Glomerular endothelial cell (primary cell): ENCODE measurements at regions not wholly inside any gene's neighbourhood (a gene's known extent, or its start where the extent isn't known, plus 50 kb on each side); places are given as distances from the start of the nearest gene placed in this dataset.

ENCODE experiments used
- DNase-seq: peaks from one replicate; pipeline ENCODE4 v3.0.0-alpha.2; 2011; ENCODE audit warnings: low read depth, low spot score; ENCODE audit errors: extremely low read depth

DNA sequence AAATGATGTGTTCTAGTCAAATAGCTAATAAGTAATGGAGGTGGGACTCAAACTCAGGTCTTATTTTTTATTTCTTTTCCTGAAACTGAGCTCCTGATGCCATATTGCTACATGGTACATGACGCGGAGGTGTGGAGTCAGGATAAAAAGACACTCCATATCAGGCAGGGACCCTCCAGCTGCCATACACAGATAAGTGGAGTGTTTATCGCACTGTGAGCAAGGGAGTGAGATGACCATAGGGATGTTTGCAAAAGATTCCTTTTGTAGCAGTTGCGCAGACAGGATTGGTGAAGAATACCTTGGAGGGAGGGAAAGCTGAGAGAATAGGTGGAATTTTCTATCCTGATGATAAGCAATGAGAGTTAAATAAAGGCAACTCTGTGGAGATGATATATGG lies 657.2 kb downstream of the RNF144A start:
- no peak for DNase-seq

DNA sequence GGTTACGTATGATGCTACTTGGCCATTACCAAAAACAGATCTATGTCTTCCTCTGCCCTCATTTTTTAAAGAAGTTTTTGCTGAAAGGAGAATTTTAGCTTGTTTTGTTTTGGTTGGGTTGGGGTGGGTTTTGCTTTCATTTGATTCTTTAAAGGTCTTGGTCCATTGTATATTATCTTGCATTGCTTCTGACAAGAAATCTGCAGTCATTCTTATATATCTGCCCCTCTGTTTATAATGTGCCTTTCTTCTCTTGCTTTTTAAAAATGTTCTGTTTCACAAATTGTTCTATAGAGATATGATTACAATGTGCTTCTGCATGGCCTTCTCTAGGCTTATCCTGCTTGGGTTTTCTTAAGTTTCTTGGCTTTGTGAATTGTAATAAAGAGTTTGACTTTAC lies 660.6 kb downstream of the RNF144A start:
- DNase-seq: no peak

DNA sequence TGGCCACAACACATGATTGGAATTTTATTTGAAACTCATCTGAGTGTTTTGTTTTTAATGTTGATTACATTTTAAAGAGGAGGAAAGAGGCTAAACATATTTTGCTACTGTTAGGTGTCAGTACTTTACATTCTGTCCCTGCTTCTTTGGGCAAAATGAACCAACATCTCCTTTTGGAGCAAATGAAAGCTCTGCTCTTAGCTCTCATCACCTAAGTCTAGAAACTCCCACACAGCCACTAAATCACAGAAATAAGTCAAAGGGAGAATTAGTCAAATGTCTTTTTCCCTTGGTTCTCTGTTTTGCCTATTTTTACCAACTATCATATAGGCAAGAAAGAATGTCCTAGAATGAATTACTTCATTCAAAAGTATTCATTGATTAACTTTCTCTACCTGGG lies 666.8 kb downstream of the RNF144A start:
- no peak for DNase-seq

DNA sequence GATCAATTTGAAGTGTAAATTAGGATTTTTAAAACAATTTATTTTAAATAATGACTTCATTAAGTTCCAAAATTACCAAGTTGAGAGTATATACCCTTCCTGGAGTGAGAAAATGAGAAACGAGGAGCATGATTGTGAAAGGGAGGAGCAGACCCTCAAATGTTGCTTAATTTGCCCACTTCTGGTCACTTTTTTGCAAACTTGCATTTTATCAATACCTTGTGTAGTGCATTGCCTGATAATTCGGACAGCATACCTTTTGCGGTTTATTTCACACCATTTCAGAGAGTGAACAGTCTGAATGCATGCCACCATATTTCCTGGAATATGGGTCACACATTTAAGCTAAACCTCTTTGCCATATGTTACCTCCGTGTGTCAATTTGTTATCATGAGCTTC lies 669.7 kb downstream of the RNF144A start:
- no peak for DNase-seq

DNA sequence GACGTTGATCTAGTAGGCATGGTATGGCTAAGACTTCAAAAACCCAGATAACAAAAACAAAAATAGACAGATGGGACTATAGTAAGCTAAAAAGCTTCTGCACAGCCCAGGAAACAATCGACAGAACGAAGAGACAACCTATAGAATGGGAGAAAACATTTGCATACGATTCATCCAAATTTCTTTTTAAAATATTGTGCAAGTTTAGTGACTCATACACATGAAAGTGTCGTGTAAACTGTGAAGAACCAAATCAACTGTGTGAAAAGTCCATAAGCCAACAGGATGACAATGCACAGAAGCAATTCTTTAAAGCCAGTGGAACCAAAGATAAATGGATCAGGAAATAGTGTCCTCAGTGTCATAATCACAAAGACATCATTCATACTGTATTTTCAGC lies 671.1 kb downstream of the RNF144A start:
- no peak for DNase-seq

DNA sequence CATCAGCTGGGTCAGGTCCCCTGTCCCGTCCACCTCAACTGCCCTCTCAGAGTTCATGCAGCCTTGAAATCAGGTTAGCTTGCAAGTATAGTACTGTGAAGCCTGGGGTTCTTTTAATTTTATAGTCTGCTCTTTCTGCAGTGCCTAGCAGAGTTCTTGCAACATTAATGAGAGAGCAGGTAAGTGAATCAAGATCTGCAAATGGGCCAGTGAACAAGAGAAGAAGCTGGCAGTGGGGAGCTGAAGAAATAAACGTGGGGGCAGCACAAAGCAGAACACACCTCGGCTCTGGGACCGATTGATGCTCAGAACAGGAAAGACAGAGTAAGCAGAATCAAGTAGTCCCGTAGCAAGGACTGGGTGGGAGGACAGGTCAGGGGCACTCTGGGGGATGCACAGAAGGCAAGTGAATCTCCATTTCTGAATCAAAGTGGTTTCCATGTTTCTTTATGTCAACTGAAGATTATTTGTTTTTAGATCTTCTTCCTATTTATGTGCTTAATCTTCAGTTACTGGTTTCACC lies 675.5 kb downstream of the RNF144A start:
- no peak for DNase-seq

DNA sequence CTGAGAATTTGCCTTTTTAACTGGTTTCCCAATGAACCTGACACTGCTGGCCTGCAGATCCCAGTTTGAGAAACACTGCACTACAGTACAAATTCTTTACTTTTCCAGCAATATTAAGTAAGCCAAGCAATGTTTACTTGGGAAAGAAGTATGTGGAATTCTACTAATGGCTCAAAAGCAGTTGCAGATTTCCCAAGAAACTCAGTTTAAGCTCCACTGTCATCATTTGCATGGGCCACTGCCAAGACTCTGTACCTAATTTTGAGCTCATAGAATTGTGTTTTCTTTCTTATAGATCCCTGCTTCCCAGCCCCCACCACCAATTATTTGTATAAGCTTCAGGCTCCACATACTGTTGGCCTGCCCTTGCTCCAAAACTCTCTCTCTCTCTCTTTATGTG lies 676.1 kb downstream of the RNF144A start:
- no peak for DNase-seq

DNA sequence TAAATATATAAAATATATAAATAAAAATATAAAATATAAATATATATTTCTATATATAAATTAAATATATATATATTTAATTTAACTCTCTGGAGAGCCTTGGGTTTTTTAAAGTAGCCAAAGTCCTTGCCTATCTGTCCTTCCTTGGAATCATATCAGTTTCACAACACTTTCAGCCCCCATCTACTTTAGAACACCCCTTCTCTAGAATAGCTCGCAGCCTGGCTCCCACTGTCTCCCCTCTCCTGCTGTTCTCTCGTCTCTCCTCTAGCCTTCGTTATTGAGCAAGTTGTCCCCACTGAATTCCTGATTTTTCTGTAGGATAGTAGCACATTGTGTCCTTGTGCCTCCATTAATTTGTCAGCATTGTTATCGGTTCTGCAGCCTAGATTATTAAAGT lies 677.0 kb downstream of the RNF144A start:
- DNase-seq: no peak

DNA sequence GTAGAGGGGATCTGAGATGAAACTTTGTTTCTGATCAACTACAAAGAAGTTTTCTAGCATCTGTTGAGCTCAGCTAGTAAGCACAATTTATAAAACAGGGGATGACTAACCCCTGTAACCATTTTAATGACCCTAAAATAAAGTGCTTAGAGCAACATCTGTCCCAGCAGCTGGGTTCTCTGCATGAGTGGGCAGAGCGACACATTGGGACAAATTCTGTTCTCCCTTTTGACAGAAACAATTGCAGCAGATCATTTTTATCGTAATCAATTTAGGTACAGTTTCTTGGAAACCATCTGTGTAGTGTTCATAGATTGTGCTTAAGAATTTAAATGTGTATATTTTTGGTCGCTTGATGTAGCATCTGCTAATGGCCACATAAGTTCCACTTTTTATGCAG lies 678.0 kb downstream of the RNF144A start:
- no peak for DNase-seq

DNA sequence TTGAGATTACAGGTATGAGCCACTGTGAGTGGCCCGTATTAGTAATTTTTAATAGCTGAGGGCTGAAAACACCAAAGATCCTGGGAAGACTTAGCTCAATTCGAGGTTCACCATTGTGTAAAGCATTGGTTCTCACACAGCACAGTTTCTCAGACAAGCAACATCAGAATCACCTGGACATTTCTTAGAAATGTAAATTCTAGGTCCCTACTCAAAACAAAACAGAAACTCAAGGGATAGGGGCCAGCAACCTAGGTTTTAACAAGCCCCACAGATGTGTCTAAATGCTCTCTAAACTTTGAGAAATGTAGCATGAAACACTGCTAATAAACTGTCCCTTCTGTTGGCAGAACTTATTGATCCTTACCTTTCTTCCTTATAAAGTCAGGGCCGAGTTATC lies 681.2 kb downstream of the RNF144A start:
- DNase-seq: no peak

DNA sequence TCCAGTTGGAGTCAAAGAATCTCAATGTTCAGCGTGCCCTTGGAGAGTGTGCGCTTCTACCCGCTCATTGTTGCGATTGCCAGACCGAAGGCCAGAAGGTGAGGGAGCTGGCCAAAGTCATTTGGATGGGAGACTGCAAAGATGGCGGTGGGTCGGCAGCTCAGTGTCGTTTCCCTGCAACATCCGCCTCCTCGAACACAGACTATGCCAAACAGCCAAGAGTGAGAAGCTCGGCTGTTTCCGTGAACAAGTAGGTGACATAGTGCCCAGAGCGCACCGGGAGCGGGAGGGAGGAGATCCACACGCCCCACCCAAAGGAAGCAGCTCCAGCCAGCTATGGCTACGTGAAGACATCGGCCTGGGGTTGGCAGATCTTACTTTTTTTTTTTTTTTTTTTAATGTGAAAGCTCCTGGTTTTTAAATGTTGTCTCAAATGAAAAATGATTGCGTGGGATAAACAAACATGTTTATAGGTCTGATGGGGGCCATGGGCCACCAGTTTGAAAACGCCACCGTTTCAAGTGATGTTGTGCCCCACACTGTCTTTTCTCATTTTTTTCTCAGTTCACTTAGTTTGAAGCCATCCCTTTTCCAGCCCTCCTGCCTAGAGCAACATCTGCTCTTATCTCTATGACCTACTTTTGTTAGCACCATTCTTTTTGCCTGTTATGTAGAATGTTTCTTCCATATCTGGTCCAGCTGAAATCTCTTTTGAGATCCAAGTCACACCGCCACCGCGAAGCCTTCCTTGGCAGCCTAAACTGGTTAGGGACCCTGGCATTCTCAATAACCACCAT lies 682.4 kb downstream of the RNF144A start:
- no peak for DNase-seq

DNA sequence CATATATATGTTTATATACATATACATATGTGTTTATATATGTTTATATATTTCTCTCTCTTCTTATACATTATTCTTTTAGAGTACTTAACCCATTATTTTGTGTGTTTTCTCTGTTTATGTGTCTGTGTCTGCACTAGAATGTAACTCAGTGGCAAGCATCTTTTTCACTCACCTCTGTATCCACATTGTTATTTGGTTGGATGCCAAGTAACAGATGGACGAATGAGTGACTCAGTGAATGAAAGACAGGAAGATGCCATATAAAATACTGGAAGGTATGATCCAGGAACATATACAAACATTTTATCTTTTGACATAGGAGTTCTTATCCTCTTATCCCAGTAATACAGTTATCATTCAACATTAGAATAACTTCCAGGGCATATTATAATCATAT lies 684.8 kb downstream of the RNF144A start:
- DNase-seq: no peak

DNA sequence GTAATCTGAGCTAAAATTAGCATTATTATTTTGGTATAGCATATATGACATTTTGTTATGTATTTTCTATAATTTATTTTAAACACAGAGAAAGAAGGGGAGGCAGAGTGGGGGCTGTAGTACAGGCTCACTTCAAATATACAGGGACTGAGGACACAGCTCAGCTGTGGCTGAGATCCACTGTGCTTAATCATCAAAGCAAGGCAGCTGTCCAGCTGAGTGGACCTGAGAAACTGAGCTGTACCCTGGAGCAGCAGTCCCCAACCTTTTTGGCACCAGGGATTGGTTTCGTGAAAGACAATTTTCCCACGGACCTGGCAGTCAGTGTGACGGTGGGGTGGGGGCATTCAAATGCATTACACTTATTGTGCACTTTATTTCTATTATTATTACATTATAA lies 687.2 kb downstream of the RNF144A start:
- no peak for DNase-seq

DNA sequence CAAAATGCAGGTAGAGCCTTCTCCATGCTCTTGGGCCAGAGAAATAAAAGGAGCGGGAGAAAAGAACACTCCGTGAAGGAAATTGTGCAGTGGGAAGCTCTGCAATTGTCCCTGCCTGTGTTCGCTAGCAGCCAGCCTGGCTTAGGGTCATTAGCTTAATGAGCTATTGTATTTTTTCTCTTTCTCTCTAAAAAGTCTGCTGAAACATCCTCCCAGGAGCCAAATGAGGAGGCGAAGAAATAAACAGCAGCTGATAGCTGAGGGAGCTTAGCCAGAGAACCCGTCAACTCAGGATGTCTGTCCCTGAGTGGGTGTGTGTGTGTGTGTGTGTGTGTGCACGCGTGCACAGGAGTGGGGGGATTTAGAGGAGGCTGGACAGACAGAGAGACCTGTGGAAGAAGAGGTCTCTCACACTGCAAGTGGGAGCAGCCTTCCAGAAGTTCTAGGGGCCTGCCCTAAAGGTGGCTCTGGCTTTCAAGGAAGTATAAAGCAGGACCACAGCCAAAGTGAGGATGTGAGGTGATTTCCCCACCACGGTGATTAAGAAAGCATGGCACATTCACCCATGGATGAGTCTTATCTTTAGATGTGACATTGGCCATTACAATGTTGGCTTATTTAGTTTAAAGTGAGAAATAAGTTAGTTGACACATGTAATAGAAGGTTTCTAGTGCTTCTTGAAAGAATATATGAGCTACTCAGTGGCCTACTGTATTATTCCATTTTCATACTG lies 690.4 kb downstream of the RNF144A start:
- no peak for DNase-seq

DNA sequence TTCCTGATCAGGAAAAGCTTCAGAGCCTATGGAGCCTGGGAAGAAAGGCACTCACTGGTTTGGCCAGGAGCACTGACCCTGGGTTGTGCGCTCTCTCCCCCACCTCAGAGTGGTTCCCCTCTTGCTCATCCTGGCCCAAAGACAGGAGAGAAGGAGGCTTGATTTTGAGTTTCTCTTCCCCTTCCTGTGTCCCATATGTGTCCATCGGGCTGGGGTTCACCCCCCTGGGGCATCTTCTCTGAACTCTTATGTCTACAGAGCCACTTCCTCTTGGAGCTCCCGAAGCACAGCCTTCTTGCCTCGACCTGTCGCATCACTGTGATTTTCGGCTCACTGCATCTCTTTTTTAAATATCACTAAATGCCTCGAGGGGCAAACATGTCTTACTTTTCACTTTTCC lies 692.3 kb downstream of the RNF144A start:
- DNase-seq: no peak

DNA sequence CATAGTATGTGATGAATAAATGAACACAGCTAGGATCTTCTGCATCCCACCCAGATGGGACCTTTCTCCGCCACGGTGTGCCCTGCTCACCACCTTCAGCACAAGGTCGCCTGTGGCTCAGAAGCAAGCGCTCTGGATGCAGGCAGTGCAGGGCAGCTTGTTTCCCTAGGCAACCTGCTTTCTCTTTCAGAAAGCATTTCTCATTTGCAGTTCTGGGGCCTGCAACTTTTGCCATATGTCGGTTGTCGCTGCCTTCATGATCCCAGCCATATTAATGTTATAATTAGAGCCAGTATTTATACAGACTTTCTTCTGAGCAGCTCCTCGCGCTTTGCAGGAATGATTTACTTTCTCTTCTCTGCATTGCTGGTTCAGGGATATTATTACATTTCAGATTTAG lies 692.8 kb downstream of the RNF144A start:
- no peak for DNase-seq

DNA sequence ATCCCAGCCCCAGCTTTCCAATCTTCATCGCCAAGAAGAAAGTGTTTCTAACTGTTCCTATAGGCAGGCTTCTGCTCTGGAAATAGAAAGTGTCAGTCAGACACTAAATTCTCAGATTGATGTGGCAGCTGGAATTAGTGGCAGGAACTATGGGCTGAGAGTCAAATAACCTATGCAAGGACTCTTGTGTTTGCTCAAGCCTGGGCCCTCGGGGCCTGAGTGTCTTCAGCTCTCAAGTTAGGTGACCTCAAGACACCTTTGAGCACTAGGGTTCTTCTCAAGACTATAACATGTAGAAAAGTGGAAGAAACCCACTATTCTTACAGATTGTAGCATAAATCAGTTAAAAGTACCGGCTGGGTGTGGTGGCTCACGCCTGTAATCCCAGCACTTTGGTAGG lies 694.5 kb downstream of the RNF144A start:
- DNase-seq: no peak

DNA sequence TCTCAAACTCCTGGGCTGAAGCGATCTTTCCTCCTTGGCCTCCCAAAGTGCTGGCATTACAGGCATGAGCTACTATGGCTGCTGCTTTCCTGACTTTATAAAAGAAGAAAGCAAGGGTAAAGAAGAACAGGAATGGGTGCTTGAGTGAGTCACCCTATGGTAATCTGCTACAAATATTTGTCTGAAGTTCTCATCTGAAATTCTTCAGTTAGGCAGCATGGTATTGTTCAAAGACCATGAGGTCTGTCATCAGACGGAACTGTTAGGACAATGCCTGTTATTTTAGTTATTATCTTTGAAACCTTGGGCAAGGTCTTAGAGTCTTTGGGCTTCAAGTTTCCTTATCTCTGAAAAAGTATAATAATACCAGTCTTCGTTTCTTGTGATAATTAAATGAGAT lies 695.8 kb downstream of the RNF144A start:
- no peak for DNase-seq

DNA sequence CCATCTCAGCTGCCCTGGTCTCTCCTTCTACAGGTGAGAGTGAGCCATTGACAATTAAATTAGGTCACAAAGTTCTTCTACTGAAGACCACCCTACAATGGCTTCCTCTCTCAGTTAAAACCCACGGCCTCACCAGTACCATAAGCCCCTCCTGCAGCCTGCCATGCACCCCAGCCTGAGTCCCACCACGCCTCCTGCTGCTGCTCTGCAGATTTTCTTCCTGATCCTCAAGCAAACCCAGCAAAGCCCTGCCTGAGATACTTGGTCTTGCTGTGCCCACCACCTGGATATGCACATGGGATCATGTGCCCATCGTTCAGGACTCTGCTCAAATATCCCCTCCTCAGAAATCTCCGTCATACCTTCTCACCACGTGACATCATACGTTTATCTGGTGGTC lies 696.6 kb downstream of the RNF144A start:
- DNase-seq: no peak

DNA sequence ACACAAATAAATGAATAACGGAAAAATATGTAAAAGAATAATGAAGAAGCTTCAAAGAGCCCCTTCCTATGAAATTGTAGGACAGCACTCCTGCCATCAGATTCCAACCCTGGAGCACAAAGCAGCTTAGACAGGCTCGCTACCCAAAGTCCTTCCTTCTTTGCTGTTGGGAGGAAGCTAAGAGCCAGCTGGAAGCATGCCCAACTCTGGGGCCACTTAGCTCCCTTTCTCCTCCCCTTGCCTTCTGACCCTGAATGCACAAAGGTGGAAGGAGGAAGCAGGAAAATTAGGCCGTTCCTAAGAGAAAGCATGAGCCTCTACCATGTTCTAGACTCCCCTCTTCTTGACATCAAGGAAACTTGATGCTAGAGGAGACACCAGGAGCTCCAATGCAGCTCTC lies 700.8 kb downstream of the RNF144A start:
- DNase-seq: no peak

DNA sequence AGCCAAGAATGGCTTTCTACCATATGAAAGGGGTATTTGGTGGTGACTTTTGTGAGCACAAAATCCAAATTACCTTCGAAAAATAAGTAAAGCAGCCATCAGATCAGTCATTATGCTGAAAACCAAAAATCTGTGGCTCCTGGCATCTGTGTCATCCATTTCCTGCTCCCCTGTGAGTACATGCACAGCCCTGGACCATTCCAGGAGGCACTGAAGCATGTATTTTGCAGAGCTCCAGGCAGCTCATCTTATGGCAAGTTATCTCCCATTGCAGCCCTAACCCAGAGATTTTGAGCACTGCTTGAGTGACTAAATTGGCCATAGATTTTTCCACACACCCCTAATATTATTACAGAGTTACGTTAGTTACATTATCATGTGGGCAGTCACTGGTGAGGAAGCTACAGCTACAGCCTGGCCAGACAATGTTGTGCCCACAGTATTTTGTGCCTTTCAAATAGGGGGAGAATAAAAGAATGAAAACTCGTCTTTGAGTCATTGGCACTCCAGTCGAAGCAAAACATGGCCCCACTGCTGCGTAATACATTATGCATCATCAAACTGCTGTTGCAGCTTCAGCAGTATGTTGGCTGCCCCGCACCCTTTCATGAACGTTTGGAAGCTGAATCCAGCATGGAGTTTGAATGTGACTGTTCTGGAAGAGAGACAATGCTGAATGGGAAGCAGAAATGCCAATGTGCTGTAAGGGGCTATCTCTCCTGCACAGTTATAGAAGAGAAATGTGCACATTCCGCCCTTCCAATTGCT lies 702.2 kb downstream of the RNF144A start:
- DNase-seq: no peak

DNA sequence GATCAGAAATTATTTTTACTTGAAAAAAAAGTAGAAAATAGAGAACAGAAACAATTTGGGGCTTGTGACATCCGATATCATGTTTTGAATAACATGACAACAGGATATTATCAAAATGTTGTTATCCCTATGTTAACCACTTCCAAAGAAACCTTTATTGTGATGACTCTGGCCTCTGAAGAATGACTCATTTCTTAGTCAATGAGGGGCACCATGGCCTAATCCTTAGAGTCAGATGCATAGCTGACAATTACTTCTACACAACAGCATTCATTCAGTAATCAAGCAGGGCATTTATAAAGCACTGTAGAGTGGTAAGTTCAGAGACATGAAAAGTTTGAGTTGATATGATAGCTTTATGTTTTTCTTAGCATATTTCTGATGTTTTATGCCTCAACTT lies 703.0 kb downstream of the RNF144A start:
- DNase-seq: no peak
